Endothelial cell of umbilical vein (primary cell): ENCODE measurements at regions not wholly inside any gene's neighbourhood (a gene's known extent, or its start where the extent isn't known, plus 50 kb on each side); places are given as distances from the start of the nearest gene placed in this dataset.

Source experiments
- BruUV-seq: library from RNA; stranded (reverse); fragments of 400-500 nt; replicated peaks from 2 replicates; lab custom pipeline; 2021; lab: Mats Ljungman, UMichigan
- CTCF ChIA-PET: fragments of 300-600, 350-600 bp; sonication (Branson Sonifier 250); formaldehyde crosslinking; loops from one replicate; lab custom pipeline; 2021; ENCODE audit warnings: antibody characterized with exemption, inconsistent platforms; lab: Charles Lee
- POLR2A ChIA-PET: fragments of 300-600, 350-600 bp; sonication (Branson Sonifier 250); formaldehyde crosslinking; loops from one replicate; lab custom pipeline; 2021; ENCODE audit warnings: antibody characterized with exemption, inconsistent platforms; lab: Charles Lee
- DNase-seq: peaks from one replicate; pipeline ENCODE4 v3.0.0-alpha.2; 2011; ENCODE audit warnings: low read depth, low spot score
- FAIRE-seq: peaks from 2 replicates; lab custom pipeline; 2011; peaks lifted over from hg19 to GRCh38; lab: Jason Lieb, UNC
- H2AFZ ChIP-seq: 2 replicates; pipeline ENCODE4 v1.6.0; 2012; ENCODE audit warnings: low read depth, low read length, control low read depth, inconsistent platforms
- H3K27ac ChIP-seq: 2 replicates; pipeline ENCODE4 v1.5.1; 2011; ENCODE audit warnings: low read depth, mild to moderate bottlenecking, control low read depth, low read length, moderate library complexity; ENCODE audit not compliant: insufficient read depth
- H3K27me3 ChIP-seq, 2 experiments: 2 replicates each; pipeline versions ENCODE4 v1.6.0 to v1.6.1; 2011; ENCODE audit warnings: low read length in 2 of 2, mixed read lengths in 1 of 2; ENCODE audit not compliant: control insufficient read depth in 2 of 2, insufficient read depth in 2 of 2
- H3K36me3 ChIP-seq, 2 experiments: 2 replicates in 1 of 2; 3 replicates in 1 of 2; pipeline ENCODE4 v1.5.1; 2011; ENCODE audit warnings: low read length in 2 of 2, mild to moderate bottlenecking in 1 of 2, moderate library complexity in 1 of 2; ENCODE audit not compliant: control insufficient read depth in 2 of 2, insufficient read depth in 2 of 2; ENCODE audit errors: extremely low read depth in 1 of 2
- H3K4me1 ChIP-seq: 3 replicates; pipeline ENCODE4 v1.5.1; 2011; ENCODE audit warnings: mild to moderate bottlenecking, low read length; ENCODE audit not compliant: control insufficient read depth, insufficient read depth; ENCODE audit errors: extremely low read depth
- H3K4me2 ChIP-seq: 2 replicates; pipeline ENCODE4 v1.6.1; 2011; ENCODE audit warnings: low read length, control low read depth, mixed read lengths; ENCODE audit not compliant: insufficient read depth
- H3K4me3 ChIP-seq, 3 experiments: fragments of 200-600 bp in 1 of 3; sonication (generic), shearing (Covaris generic) in 1 of 3; replicated peaks in 1 of 3; 2 replicates each; pipeline ENCODE4 v1.5.1; 2011 to 2016; ENCODE audit warnings: control low read depth in 3 of 3, low read length in 3 of 3, mild to moderate bottlenecking in 2 of 3, inconsistent platforms in 1 of 3, low read depth in 1 of 3, moderate library complexity in 1 of 3; ENCODE audit not compliant: insufficient read depth in 1 of 3
- H3K79me2 ChIP-seq: 2 replicates; pipeline ENCODE4 v1.6.0; 2012; ENCODE audit warnings: low read length, inconsistent platforms; ENCODE audit not compliant: control insufficient read depth, insufficient read depth
- H3K9ac ChIP-seq: replicated peaks from 2 replicates; pipeline ENCODE3; 2011; ENCODE audit warnings: low read length, control low read depth; ENCODE audit not compliant: insufficient read depth; ENCODE audit errors: extremely low read depth
- H3K9me1 ChIP-seq: replicated peaks from 3 replicates; pipeline ENCODE4 v1.6.0; 2011; ENCODE audit warnings: mild to moderate bottlenecking, low read length; ENCODE audit not compliant: control insufficient read depth, insufficient read depth; ENCODE audit errors: extremely low read depth
- H3K9me3 ChIP-seq: replicated peaks from 2 replicates; pipeline ENCODE4 v1.5.1; 2012; ENCODE audit warnings: low read length, inconsistent platforms; ENCODE audit not compliant: control insufficient read depth, insufficient read depth
- H4K20me1 ChIP-seq: replicated peaks from 2 replicates; pipeline ENCODE3; 2011; ENCODE audit warnings: mild to moderate bottlenecking, low read length; ENCODE audit not compliant: control insufficient read depth, insufficient read depth; ENCODE audit errors: extremely low read depth
- EZH2 ChIP-seq: IDR thresholded peaks from 2 replicates; pipeline ENCODE4 v1.6.1; 2012; ENCODE audit warnings: borderline replicate concordance, low read depth, mild to moderate bottlenecking, moderate library complexity, low read length, inconsistent platforms; ENCODE audit not compliant: severe bottlenecking
- FOS ChIP-seq: IDR thresholded peaks from 2 replicates; pipeline ENCODE4 v1.6.1; 2011; ENCODE audit warnings: mild to moderate bottlenecking, low read length, moderate library complexity, borderline replicate concordance; ENCODE audit not compliant: insufficient read depth
- GATA2 ChIP-seq: IDR thresholded peaks from 2 replicates; pipeline ENCODE4 v1.7.0; 2011; ENCODE audit warnings: low read depth, mild to moderate bottlenecking, moderate library complexity, mixed read lengths, low read length; ENCODE audit not compliant: insufficient read length, insufficient read depth
- JUN ChIP-seq: IDR thresholded peaks from 2 replicates; pipeline ENCODE4 v1.6.1; 2011; ENCODE audit warnings: borderline replicate concordance, low read depth; ENCODE audit not compliant: insufficient read length, insufficient read depth
- MAX ChIP-seq: IDR thresholded peaks from 2 replicates; pipeline ENCODE4 v1.6.1; 2011; ENCODE audit not compliant: insufficient read depth, insufficient read length
- MYC ChIP-seq: IDR thresholded peaks from one replicate; pipeline ENCODE4 v1.6.1; 2011; ENCODE audit warnings: mild to moderate bottlenecking, low read depth, low read length
- POLR2A ChIP-seq: IDR thresholded peaks from 2 replicates; pipeline ENCODE4 v1.6.1; 2012; ENCODE audit warnings: low read depth, mild to moderate bottlenecking, control low read depth, low read length
- POLR2AphosphoS5 ChIP-seq: IDR thresholded peaks from 2 replicates; pipeline ENCODE4 v1.6.1; 2012; ENCODE audit warnings: low read depth, mild to moderate bottlenecking, control low read depth, low read length, moderate library complexity; ENCODE audit not compliant: insufficient read depth
- dilution Hi-C: fragments of 300-500 bp; cut with MboI; formaldehyde crosslinking; loops from one replicate; pipeline ENCODE4 v1.15.0; 2019; ENCODE audit warnings: low sequenced_read_pairs; ENCODE audit not compliant: extremely low pct_ligation_motif_present
- intact Hi-C: fragments of 100-400 bp; cut with micrococcal nuclease; formaldehyde crosslinking; loops from one replicate; pipeline ENCODE4 v1.10.0; 2022
- TF ChIP-seq, protein P1 (sequence below), 2 donors: IDR thresholded peaks; 1 replicate in 1 of 2; 2 replicates in 1 of 2; pipeline ENCODE4 v1.5.1; 2011; ENCODE audit warnings: low read length in 2 of 2, mild to moderate bottlenecking in 2 of 2, moderate library complexity in 2 of 2, control low read depth in 1 of 2, inconsistent platforms in 1 of 2, low read depth in 1 of 2; ENCODE audit not compliant: insufficient read depth in 1 of 2; ENCODE audit errors: extremely low read depth in 1 of 2

GRCh38 chr2:19476327-19476726 is 117.9 kb upstream of the OSR1 start:
- Histone ChIP-seq H3K4me2 (no peak overlapping the region), H2AFZ (no peak overlapping the region), H3K9ac (no peak overlapping the region), H3K9me1 (no peaks in the 10 kb centered on the region), H3K9me3 (no peaks in the 10 kb centered on the region), H3K27me3 (no peaks in the 10 kb centered on the region), H4K20me1 (no peaks in the 10 kb centered on the region), H3K79me2 (no peaks in the 10 kb centered on the region), H3K4me1 (no peaks in the 10 kb centered on the region), H3K4me3 (no peak overlapping the region), H3K27ac (no peak overlapping the region), H3K36me3 (no peaks in the 10 kb centered on the region)
- CTCF ChIA-PET, result no interaction called here
- intact Hi-C loops (no loop called here), dilution Hi-C loops (no loop called here)
- POLR2A ChIA-PET, result no interaction called here
- no TSS peak for BruUV-seq
- DNase-seq (no peak), FAIRE-seq (no peak)
- TF ChIP-seq EZH2, result no peak
- no peak for TF ChIP-seq MAX
- TF ChIP-seq GATA2, result no peak
- TF ChIP-seq, protein P1, sequence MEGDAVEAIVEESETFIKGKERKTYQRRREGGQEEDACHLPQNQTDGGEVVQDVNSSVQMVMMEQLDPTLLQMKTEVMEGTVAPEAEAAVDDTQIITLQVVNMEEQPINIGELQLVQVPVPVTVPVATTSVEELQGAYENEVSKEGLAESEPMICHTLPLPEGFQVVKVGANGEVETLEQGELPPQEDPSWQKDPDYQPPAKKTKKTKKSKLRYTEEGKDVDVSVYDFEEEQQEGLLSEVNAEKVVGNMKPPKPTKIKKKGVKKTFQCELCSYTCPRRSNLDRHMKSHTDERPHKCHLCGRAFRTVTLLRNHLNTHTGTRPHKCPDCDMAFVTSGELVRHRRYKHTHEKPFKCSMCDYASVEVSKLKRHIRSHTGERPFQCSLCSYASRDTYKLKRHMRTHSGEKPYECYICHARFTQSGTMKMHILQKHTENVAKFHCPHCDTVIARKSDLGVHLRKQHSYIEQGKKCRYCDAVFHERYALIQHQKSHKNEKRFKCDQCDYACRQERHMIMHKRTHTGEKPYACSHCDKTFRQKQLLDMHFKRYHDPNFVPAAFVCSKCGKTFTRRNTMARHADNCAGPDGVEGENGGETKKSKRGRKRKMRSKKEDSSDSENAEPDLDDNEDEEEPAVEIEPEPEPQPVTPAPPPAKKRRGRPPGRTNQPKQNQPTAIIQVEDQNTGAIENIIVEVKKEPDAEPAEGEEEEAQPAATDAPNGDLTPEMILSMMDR (IDR thresholded peaks at IDR 0.05; ENCODE audit: extremely low read depth in 1 of 2, insufficient read depth in 1 of 2, low read depth in 1 of 2, low read length in 2 of 2), result no peak
- no peak for TF ChIP-seq POLR2AphosphoS5
- no peak for TF ChIP-seq JUN
- no peak for TF ChIP-seq POLR2A
- TF ChIP-seq FOS, result no peak
- no peak for TF ChIP-seq MYC
